KMS-11 (cell line): ENCODE measurements at regions not wholly inside any gene's neighbourhood (a gene's known extent, or its start where the extent isn't known, plus 50 kb on each side); places are given as distances from the start of the nearest gene placed in this dataset.
A peak's percentile ranks its signal among the peaks of the same experiment; 100 is the strongest.

Experiments
- H2AFZ ChIP-seq: fragments of 200-600 bp; sonication (generic); 2 replicates; pipeline ENCODE4 v1.6.1; 2016; ENCODE audit warnings: antibody characterized with exemption, mixed run types, low read depth
- H3K27ac ChIP-seq: fragments of 200-600 bp; sonication (generic); 2 replicates; pipeline ENCODE4 v1.6.1; 2016; ENCODE audit warnings: mild to moderate bottlenecking, mixed run types
- H3K27me3 ChIP-seq: fragments of 200-600 bp; sonication (generic); 2 replicates; pipeline ENCODE4 v1.6.1; 2017; ENCODE audit warnings: mild to moderate bottlenecking, low read depth, mixed run types, moderate library complexity; ENCODE audit not compliant: insufficient read depth
- H3K36me3 ChIP-seq: fragments of 200-600 bp; sonication (generic); 2 replicates; pipeline ENCODE4 v1.6.1; 2017; ENCODE audit warnings: mild to moderate bottlenecking, mixed run types; ENCODE audit not compliant: insufficient read depth
- H3K4me1 ChIP-seq: fragments of 200-600 bp; sonication (generic); 2 replicates; pipeline ENCODE4 v1.6.1; 2016; ENCODE audit warnings: mild to moderate bottlenecking, low read depth, mixed run types; ENCODE audit not compliant: poor library complexity, severe bottlenecking
- H3K4me2 ChIP-seq: fragments of 200-600 bp; sonication (generic); 2 replicates; pipeline ENCODE4 v1.7.0; 2016; ENCODE audit warnings: mild to moderate bottlenecking, mixed run types
- H3K4me3 ChIP-seq: fragments of 200-600 bp; sonication (generic); IDR thresholded peaks from 2 replicates; pipeline ENCODE4 v1.6.1; 2017; ENCODE audit warnings: low read depth, low read length, mixed read lengths; ENCODE audit not compliant: insufficient read depth
- H3K79me2 ChIP-seq: fragments of 200-600 bp; sonication (generic); 2 replicates; pipeline ENCODE4 v1.6.1; 2016; ENCODE audit warnings: low read depth, mixed run types; ENCODE audit not compliant: insufficient read depth
- H3K9ac ChIP-seq: fragments of 200-600 bp; sonication (generic); 2 replicates; pipeline ENCODE4 v1.6.1; 2016; ENCODE audit warnings: mild to moderate bottlenecking, mixed run types
- H4K20me1 ChIP-seq: fragments of 200-600 bp; sonication (generic); 2 replicates; pipeline ENCODE4 v1.6.1; 2016; ENCODE audit warnings: mild to moderate bottlenecking, mixed run types; ENCODE audit not compliant: insufficient read depth
- CTCF ChIP-seq: fragments of 200-600 bp; sonication (generic); conservative IDR thresholded peaks from 2 replicates; pipeline ENCODE4 v1.6.1; 2017; ENCODE audit warnings: low read depth, mild to moderate bottlenecking, antibody characterized with exemption, low read length, moderate library complexity, mixed read lengths

- Histone ChIP-seq H3K27ac (no peak overlapping the region), H3K27me3 (no peaks in the 10 kb centered on the region), H3K79me2 (no peaks in the 10 kb centered on the region), H4K20me1 (no peaks in the 10 kb centered on the region), H3K4me3 (no peak overlapping the region), H3K4me1 (peaks cover 27% of the 10 kb centered on the region), H3K4me2 (peak overlapping the region; percentile 86), H3K9ac (no peak overlapping the region; the same call in 1 of the 2 replicates), H3K36me3 (no peaks in the 10 kb centered on the region), H2AFZ (peak overlapping the region; percentile 68)
- TF ChIP-seq CTCF = no peak
These were observed 371.4 kb downstream of the KCNRG start for GRCh38 chr13:50386541-50387050.

- Histone ChIP-seq H4K20me1 (no peaks in the 10 kb centered on the region), H3K4me2 (peak overlapping the region; percentile 86), H2AFZ (peak overlapping the region; percentile 68), H3K79me2 (no peaks in the 10 kb centered on the region), H3K27me3 (no peaks in the 10 kb centered on the region), H3K27ac (peak overlapping the region; percentile 27; the same call in 1 of the 2 replicates), H3K36me3 (no peaks in the 10 kb centered on the region), H3K9ac (no peak overlapping the region; the same call in 1 of the 2 replicates), H3K4me3 (no peak overlapping the region), H3K4me1 (peaks cover 27% of the 10 kb centered on the region)
- no peak; the same call in 1 of the 2 replicates for TF ChIP-seq CTCF
These were observed 371.9 kb downstream of the KCNRG start for GRCh38 chr13:50387051-50387581.

DNA sequence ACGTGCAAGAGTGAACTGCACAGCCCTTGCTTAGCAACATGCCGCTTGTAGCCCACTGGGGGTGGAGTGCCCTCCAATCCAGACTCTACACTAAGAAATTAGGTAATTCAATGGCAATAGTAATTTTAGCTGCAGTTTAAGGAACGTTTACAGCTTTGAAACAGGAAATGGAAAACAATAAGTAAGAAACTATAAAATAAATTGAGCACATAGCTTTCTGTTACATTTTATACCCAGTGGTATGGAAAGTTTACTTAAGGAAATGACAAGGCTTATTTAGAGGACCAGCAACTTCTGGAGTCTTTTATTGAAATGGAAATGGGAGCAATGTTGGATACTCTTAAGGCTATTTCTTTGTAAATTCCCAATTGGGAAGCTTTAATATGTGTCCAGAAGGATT, 373.2 kb downstream of the KCNRG start:
- Histone ChIP-seq H4K20me1 (no peaks in the 10 kb centered on the region), H3K27ac (no peak overlapping the region), H3K27me3 (no peaks in the 10 kb centered on the region), H3K4me3 (no peak overlapping the region), H3K79me2 (no peaks in the 10 kb centered on the region), H3K4me1 (peaks cover 27% of the 10 kb centered on the region), H3K36me3 (no peaks in the 10 kb centered on the region), H2AFZ (no peak overlapping the region), H3K4me2 (no peak overlapping the region), H3K9ac (no peak overlapping the region)
- no peak for TF ChIP-seq CTCF

GRCh38 chr13:50389726-50390125, 374.5 kb downstream of the KCNRG start:
- Histone ChIP-seq H3K79me2 (no peaks in the 10 kb centered on the region), H3K9ac (no peak overlapping the region), H3K27me3 (no peaks in the 10 kb centered on the region), H3K4me3 (no peak overlapping the region), H4K20me1 (no peaks in the 10 kb centered on the region), H3K27ac (no peak overlapping the region), H3K36me3 (no peaks in the 10 kb centered on the region), H3K4me2 (no peak overlapping the region), H2AFZ (no peak overlapping the region), H3K4me1 (peaks cover 27% of the 10 kb centered on the region)
- TF ChIP-seq CTCF = no peak
